ENCODE measurements at regions not wholly inside any gene's neighbourhood (a gene's known extent, or its start where the extent isn't known, plus 50 kb on each side); places are given as distances from the start of the nearest gene placed in this dataset.

DNA sequence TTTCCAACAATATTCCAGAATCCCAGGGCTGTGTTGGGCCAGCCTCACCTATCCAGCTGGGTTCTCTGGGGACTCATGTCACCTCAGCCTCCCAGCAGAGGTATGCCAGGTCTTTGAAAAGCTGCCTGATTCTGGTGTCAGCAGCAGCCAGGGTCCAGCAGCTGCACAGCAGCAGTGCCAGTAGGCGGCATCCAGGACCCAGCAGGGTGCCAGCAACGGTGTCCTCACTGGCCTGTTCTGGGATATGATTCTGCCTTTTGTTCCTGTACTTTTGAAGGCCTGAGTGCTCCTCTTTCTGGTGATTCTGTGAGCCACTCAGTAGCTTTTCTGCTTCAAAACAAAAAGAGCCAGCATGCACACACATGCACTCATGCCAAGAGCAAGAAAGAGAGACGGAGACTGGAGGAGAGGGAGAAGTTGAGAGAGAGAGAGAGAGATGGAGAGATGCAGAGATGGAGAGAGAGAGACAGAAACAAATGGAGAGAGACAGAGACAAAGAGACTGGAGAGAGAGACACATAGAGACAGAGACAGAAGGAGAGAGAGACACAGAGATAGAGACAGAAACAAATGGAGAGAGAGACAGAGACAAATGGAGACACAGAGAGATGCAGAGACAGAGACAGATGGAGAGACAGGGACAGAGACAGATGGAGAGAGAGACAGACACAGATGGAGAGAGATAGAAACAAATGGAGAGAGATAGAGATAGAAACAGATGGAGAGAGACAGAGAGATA, 205.7 kb downstream of the UACA start:
- TF ChIP-seq TAF1 (IDR thresholded peaks at IDR 0.05; ENCODE audit: borderline replicate concordance, insufficient read depth, low read length), result no peak
- TF ChIP-seq POLR2AphosphoS5 (IDR thresholded peaks at IDR 0.05; ENCODE audit: low read depth, low read length), result no peak
- TF ChIP-seq, protein P1, sequence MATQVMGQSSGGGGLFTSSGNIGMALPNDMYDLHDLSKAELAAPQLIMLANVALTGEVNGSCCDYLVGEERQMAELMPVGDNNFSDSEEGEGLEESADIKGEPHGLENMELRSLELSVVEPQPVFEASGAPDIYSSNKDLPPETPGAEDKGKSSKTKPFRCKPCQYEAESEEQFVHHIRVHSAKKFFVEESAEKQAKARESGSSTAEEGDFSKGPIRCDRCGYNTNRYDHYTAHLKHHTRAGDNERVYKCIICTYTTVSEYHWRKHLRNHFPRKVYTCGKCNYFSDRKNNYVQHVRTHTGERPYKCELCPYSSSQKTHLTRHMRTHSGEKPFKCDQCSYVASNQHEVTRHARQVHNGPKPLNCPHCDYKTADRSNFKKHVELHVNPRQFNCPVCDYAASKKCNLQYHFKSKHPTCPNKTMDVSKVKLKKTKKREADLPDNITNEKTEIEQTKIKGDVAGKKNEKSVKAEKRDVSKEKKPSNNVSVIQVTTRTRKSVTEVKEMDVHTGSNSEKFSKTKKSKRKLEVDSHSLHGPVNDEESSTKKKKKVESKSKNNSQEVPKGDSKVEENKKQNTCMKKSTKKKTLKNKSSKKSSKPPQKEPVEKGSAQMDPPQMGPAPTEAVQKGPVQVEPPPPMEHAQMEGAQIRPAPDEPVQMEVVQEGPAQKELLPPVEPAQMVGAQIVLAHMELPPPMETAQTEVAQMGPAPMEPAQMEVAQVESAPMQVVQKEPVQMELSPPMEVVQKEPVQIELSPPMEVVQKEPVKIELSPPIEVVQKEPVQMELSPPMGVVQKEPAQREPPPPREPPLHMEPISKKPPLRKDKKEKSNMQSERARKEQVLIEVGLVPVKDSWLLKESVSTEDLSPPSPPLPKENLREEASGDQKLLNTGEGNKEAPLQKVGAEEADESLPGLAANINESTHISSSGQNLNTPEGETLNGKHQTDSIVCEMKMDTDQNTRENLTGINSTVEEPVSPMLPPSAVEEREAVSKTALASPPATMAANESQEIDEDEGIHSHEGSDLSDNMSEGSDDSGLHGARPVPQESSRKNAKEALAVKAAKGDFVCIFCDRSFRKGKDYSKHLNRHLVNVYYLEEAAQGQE (IDR thresholded peaks at IDR 0.05; ENCODE audit: insufficient read depth in 1 of 2, low read depth in 2 of 2, low read length in 2 of 2), result no peak
